B cell (primary cell): ENCODE measurements at regions not wholly inside any gene's neighbourhood (a gene's known extent, or its start where the extent isn't known, plus 50 kb on each side); places are given as distances from the start of the nearest gene placed in this dataset.

Experiments used
- EZH2 ChIP-seq: IDR thresholded peaks from 2 replicates; pipeline ENCODE4 v1.6.1; 2012; ENCODE audit warnings: borderline replicate concordance, low read depth, mild to moderate bottlenecking, moderate library complexity, low read length; ENCODE audit not compliant: insufficient read depth, poor library complexity, severe bottlenecking
- TF ChIP-seq, protein P1 (sequence below): fragments of 200-600 bp; IDR thresholded peaks from one replicate; pipeline ENCODE4 v1.8.0; 2022; ENCODE audit warnings: antibody characterized with exemption, mild to moderate bottlenecking

DNA sequence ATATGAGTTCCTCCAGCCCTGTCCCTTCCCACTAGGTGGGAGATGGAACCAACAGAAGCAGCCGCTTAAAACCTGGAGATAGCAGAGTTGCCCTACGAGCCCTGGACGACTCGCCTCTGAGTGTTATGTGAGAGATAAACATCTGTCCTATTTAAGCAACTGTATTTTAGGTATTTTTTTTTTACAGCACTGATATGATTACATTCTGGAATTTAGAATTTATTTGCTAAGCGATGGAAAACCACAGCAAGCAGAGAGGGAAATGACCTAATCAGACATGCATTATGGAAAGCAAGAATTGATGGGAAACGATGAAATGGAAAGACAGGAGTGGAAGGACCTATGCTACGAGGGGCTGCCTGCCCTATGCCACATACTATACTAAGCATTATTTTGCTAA is 379.0 kb upstream of the IL12A start:
- TF ChIP-seq EZH2: no peak
- TF ChIP-seq, protein P1, sequence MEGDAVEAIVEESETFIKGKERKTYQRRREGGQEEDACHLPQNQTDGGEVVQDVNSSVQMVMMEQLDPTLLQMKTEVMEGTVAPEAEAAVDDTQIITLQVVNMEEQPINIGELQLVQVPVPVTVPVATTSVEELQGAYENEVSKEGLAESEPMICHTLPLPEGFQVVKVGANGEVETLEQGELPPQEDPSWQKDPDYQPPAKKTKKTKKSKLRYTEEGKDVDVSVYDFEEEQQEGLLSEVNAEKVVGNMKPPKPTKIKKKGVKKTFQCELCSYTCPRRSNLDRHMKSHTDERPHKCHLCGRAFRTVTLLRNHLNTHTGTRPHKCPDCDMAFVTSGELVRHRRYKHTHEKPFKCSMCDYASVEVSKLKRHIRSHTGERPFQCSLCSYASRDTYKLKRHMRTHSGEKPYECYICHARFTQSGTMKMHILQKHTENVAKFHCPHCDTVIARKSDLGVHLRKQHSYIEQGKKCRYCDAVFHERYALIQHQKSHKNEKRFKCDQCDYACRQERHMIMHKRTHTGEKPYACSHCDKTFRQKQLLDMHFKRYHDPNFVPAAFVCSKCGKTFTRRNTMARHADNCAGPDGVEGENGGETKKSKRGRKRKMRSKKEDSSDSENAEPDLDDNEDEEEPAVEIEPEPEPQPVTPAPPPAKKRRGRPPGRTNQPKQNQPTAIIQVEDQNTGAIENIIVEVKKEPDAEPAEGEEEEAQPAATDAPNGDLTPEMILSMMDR: no peak
